22Rv1 (cell line): ENCODE measurements at regions not wholly inside any gene's neighbourhood (a gene's known extent, or its start where the extent isn't known, plus 50 kb on each side); places are given as distances from the start of the nearest gene placed in this dataset.

Experiments
- CTCF ChIP-seq: fragments of 450-650 bp; IDR thresholded peaks from 2 replicates; pipeline ENCODE4 v1.5.1; 2017; ENCODE audit warnings: mild to moderate bottlenecking
- ZFX ChIP-seq: fragments of 450-650 bp; IDR thresholded peaks from 2 replicates; pipeline ENCODE4 v1.6.1; 2017; ENCODE audit warnings: antibody characterized with exemption, borderline replicate concordance

GRCh38 chr22:27114186-27114585, 456.8 kb downstream of the MIAT start:
- no peak for TF ChIP-seq ZFX
- no peak for TF ChIP-seq CTCF
